ENCODE measurements at regions not wholly inside any gene's neighbourhood (a gene's known extent, or its start where the extent isn't known, plus 50 kb on each side); places are given as distances from the start of the nearest gene placed in this dataset.

GRCh38 chr14:100474196-100474595 is 113.0 kb downstream of the BEGAIN start:
- H3K4me3 ChIP-seq = no peak overlapping the region
- intact Hi-C loops (cut with DNase I) = no loop called here
- 88% methylated on average over 8 of the region's 8 CpGs for WGBS
- TF ChIP-seq EP300 (IDR thresholded peaks at IDR 0.05) (no peak), POLR2A (IDR thresholded peaks at IDR 0.05; ENCODE audit: low read depth) (no peak), CTCF (IDR thresholded peaks at IDR 0.05) (no peak), POLR2AphosphoS5 (IDR thresholded peaks at IDR 0.05) (no peak)
- H3K27me3 ChIP-seq = no peaks in the 10 kb centered on the region
- peaks cover 0 to 24% (median 10%) of the 10 kb centered on the region in 4 donors for H3K36me3 ChIP-seq
- H3K27ac ChIP-seq (replicated peaks in 1 of 4) = no peak overlapping the region
- DNase-seq (ENCODE audit: extremely low spot score) = no peak
- peaks cover 0 to 10% (median 0%) of the 10 kb centered on the region in 4 donors for H3K4me1 ChIP-seq
- H3K9me3 ChIP-seq = no peaks in the 10 kb centered on the region

GRCh38 chr14:100475268-100475667 is 111.9 kb downstream of the BEGAIN start:
- WGBS = 96% methylated on average over 7 of the region's 7 CpGs
- H3K4me1 ChIP-seq = peaks cover 0 to 10% (median 0%) of the 10 kb centered on the region in 4 donors
- H3K27ac ChIP-seq (replicated peaks in 1 of 4) = no peak overlapping the region
- TF ChIP-seq POLR2AphosphoS5 (IDR thresholded peaks at IDR 0.05) (no peak), CTCF (IDR thresholded peaks at IDR 0.05) (no peak), POLR2A (IDR thresholded peaks at IDR 0.05; ENCODE audit: low read depth) (no peak), EP300 (IDR thresholded peaks at IDR 0.05) (no peak)
- H3K36me3 ChIP-seq = peaks cover 0 to 13% (median 3%) of the 10 kb centered on the region in 4 donors
- H3K4me3 ChIP-seq = no peak overlapping the region
- intact Hi-C loops (cut with DNase I) = no loop called here
- no peaks in the 10 kb centered on the region for H3K9me3 ChIP-seq
- no peak for DNase-seq (ENCODE audit: extremely low spot score)
- H3K27me3 ChIP-seq = no peaks in the 10 kb centered on the region

- intact Hi-C loops (cut with DNase I) = no loop called here
- TF ChIP-seq CTCF (IDR thresholded peaks at IDR 0.05) (no peak), POLR2A (IDR thresholded peaks at IDR 0.05; ENCODE audit: low read depth) (no peak), POLR2AphosphoS5 (IDR thresholded peaks at IDR 0.05) (no peak), EP300 (IDR thresholded peaks at IDR 0.05) (no peak)
- no peaks in the 10 kb centered on the region for H3K27me3 ChIP-seq
Observed at GRCh38 chr14:100476012-100476822, 111.0 kb downstream of the BEGAIN start.

GRCh38 chr14:100484531-100485267 is 102.5 kb downstream of the BEGAIN start:
- intact Hi-C loops (cut with DNase I) = no loop called here
- H3K9me3 ChIP-seq = no peaks in the 10 kb centered on the region
- H3K27ac ChIP-seq (replicated peaks in 1 of 4) = no peak overlapping the region
- peaks cover 0 to 17% (median 11%) of the 10 kb centered on the region in 4 donors for H3K36me3 ChIP-seq
- H3K27me3 ChIP-seq = no peaks in the 10 kb centered on the region
- TF ChIP-seq POLR2AphosphoS5 (IDR thresholded peaks at IDR 0.05) = no peak
- TF ChIP-seq CTCF (IDR thresholded peaks at IDR 0.05) = no peak
- TF ChIP-seq EP300 (IDR thresholded peaks at IDR 0.05) = no peak
- no peak for TF ChIP-seq POLR2A (IDR thresholded peaks at IDR 0.05; ENCODE audit: low read depth)
- WGBS = 95% methylated on average over 4 of the region's 4 CpGs
- peak; percentile 75 for DNase-seq (ENCODE audit: extremely low spot score)
- H3K4me3 ChIP-seq = no peak overlapping the region
- H3K4me1 ChIP-seq = no peaks in the 10 kb centered on the region

More at GRCh38 chr14:100476012-100476822, 111.0 kb downstream of the BEGAIN start:
- Histone ChIP-seq H3K27ac (replicated peaks in 1 of 4) (no peak overlapping the region), H3K4me3 (no peak overlapping the region), H3K4me1 (peaks cover 0 to 9% (median 0%) of the 10 kb centered on the region in 4 donors), H3K36me3 (peaks cover 0 to 5% (median 0%) of the 10 kb centered on the region in 4 donors), H3K9me3 (no peaks in the 10 kb centered on the region)
- no peak for DNase-seq (ENCODE audit: extremely low spot score)
- WGBS = 95% methylated on average over 14 of the region's 14 CpGs
